Prostate gland (tissue), 2 donors: ENCODE measurements at regions not wholly inside any gene's neighbourhood (a gene's known extent, or its start where the extent isn't known, plus 50 kb on each side); places are given as distances from the start of the nearest gene placed in this dataset.
A peak's percentile ranks its signal among the peaks of the same experiment; 100 is the strongest.

Experiments used
- DNase-seq: peaks from one replicate; pipeline ENCODE4 v3.0.0-alpha.2; 2019; ENCODE audit warnings: low spot score
- H3K27ac ChIP-seq, 2 donors: fragments of 200-600 bp; sonication (generic); 2 replicates each; pipeline ENCODE4 v1.5.1; 2017 to 2019
- H3K27me3 ChIP-seq: fragments of 200-600 bp; sonication (generic); replicated peaks from 2 replicates; pipeline ENCODE4 v1.5.1; 2019; ENCODE audit not compliant: insufficient read depth
- H3K36me3 ChIP-seq, 2 donors: fragments of 200-600 bp; sonication (generic); 1 replicate in 1 of 2; 2 replicates in 1 of 2; pipeline versions ENCODE4 v1.5.1 to v1.8.1; 2017 to 2019
- H3K4me1 ChIP-seq: fragments of 200-600 bp; sonication (generic); replicated peaks from 2 replicates; pipeline ENCODE4 v1.5.1; 2019
- H3K4me3 ChIP-seq, 2 donors: fragments of 200-600 bp; sonication (generic); 2 replicates each; pipeline ENCODE4 v1.5.1; 2017 to 2019
- H3K9me3 ChIP-seq: fragments of 200-600 bp; sonication (generic); 2 replicates; pipeline ENCODE4 v1.5.1; 2017
- CTCF ChIP-seq, 4 experiments: fragments of 200-600 bp in 2 of 4; fragments of 450-650 bp in 2 of 4; sonication (generic) in 2 of 4; IDR thresholded peaks; 1 replicate in 3 of 4; 2 replicates in 1 of 4; pipeline ENCODE4 v1.5.1; 2016 to 2019; ENCODE audit warnings: antibody characterized with exemption in 4 of 4, mild to moderate bottlenecking in 2 of 4, moderate library complexity in 2 of 4
- POLR2A ChIP-seq: fragments of 450-650 bp; IDR thresholded peaks from one replicate; pipeline ENCODE4 v1.6.1; 2016; ENCODE audit warnings: antibody characterized with exemption, mild to moderate bottlenecking
- POLR2AphosphoS5 ChIP-seq: sonication (generic); formaldehyde crosslinking; IDR thresholded peaks from one replicate; pipeline ENCODE4 v1.6.1; 2017; ENCODE audit warnings: antibody characterized with exemption
- WGBS: methylation state at CpG from one replicate; pipeline ENCODE4 v1.1.5; 2018; 5-methylcytosine and 5-hydroxymethylcytosine counted together
- intact Hi-C: fragments of 100-400 bp; cut with DNase I; formaldehyde crosslinking; loops from one replicate; pipeline ENCODE4 v1.14.2; 2022

GRCh38 chr6:111979633-111980032, 74.3 kb upstream of the CCN6 start:
- no peaks in the 10 kb centered on the region for H3K9me3 ChIP-seq
- TF ChIP-seq POLR2A (no peak), POLR2AphosphoS5 (no peak), CTCF (IDR thresholded peaks at IDR 0.05) (no peak)
- no peak overlapping the region for H3K27ac ChIP-seq
- intact Hi-C loops = no loop called here
- no peak for DNase-seq
- H3K4me3 ChIP-seq = no peak overlapping the region
- WGBS = 83% methylated on average over 6 of the region's 6 CpGs
- no peaks in the 10 kb centered on the region for H3K27me3 ChIP-seq
- no peaks in the 10 kb centered on the region for H3K36me3 ChIP-seq
- no peaks in the 10 kb centered on the region for H3K4me1 ChIP-seq

GRCh38 chr6:111980143-111980542, 73.8 kb upstream of the CCN6 start:
- Histone ChIP-seq H3K36me3 (no peaks in the 10 kb centered on the region), H3K4me1 (no peaks in the 10 kb centered on the region), H3K27me3 (no peaks in the 10 kb centered on the region), H3K27ac (no peak overlapping the region), H3K4me3 (no peak overlapping the region), H3K9me3 (no peaks in the 10 kb centered on the region)
- DNase-seq = no peak
- TF ChIP-seq CTCF (IDR thresholded peaks at IDR 0.05) (no peak), POLR2A (no peak)
- intact Hi-C loops = no loop called here
- WGBS = 81% methylated on average over 6 of the region's 6 CpGs

- H3K27ac ChIP-seq = no peak overlapping the region
- intact Hi-C loops = no loop called here
- TF ChIP-seq POLR2A = no peak
- no peak for TF ChIP-seq POLR2AphosphoS5
- TF ChIP-seq CTCF (IDR thresholded peaks at IDR 0.05) = no peak
- H3K36me3 ChIP-seq = no peaks in the 10 kb centered on the region
- H3K4me3 ChIP-seq = no peak overlapping the region
- 76% methylated on average over 8 of the region's 8 CpGs for WGBS
- DNase-seq = no peak
- H3K4me1 ChIP-seq = no peaks in the 10 kb centered on the region
- no peaks in the 10 kb centered on the region for H3K27me3 ChIP-seq
- H3K9me3 ChIP-seq = no peaks in the 10 kb centered on the region
These were observed 72.7 kb upstream of the CCN6 start for GRCh38 chr6:111980971-111981840.

- 36% methylated on average over 1 of the region's 1 CpG for WGBS
- TF ChIP-seq POLR2A = no peak
- TF ChIP-seq POLR2AphosphoS5 = peak; percentile 58
- H3K36me3 ChIP-seq = no peaks in the 10 kb centered on the region
- no peaks in the 10 kb centered on the region for H3K27me3 ChIP-seq
- intact Hi-C loops = no loop called here
- DNase-seq = peak; percentile 71
- no peaks in the 10 kb centered on the region for H3K4me1 ChIP-seq
- no peaks in the 10 kb centered on the region for H3K9me3 ChIP-seq
- no peak overlapping the region for H3K27ac ChIP-seq
- H3K4me3 ChIP-seq = no peak overlapping the region
These were observed 71.2 kb upstream of the CCN6 start for GRCh38 chr6:111982681-111983080.

GRCh38 chr6:111983193-111983592, 70.7 kb upstream of the CCN6 start:
- TF ChIP-seq POLR2AphosphoS5 = no peak
- no peak for TF ChIP-seq POLR2A
- no peak for TF ChIP-seq CTCF (IDR thresholded peaks at IDR 0.05)
- no peaks in the 10 kb centered on the region for H3K9me3 ChIP-seq
- H3K27me3 ChIP-seq = no peaks in the 10 kb centered on the region
- no peaks in the 10 kb centered on the region for H3K4me1 ChIP-seq
- no peak overlapping the region for H3K27ac ChIP-seq
- H3K4me3 ChIP-seq = no peak overlapping the region
- 94% methylated on average over 3 of the region's 3 CpGs for WGBS
- no peaks in the 10 kb centered on the region for H3K36me3 ChIP-seq
- DNase-seq = no peak
- intact Hi-C loops = no loop called here
